HEK293T (cell line): ENCODE measurements at regions not wholly inside any gene's neighbourhood (a gene's known extent, or its start where the extent isn't known, plus 50 kb on each side); places are given as distances from the start of the nearest gene placed in this dataset.

Experiments used
- ARNT ChIP-seq: fragments of 450-650 bp; IDR thresholded peaks from 2 replicates; pipeline ENCODE4 v1.6.1; 2017; ENCODE audit warnings: mild to moderate bottlenecking
- BHLHE40 ChIP-seq: fragments of 450-650 bp; IDR thresholded peaks from 2 replicates; pipeline ENCODE4 v1.6.1; 2016; ENCODE audit warnings: mild to moderate bottlenecking, moderate library complexity, borderline replicate concordance
- ELF4 ChIP-seq: fragments of 450-650 bp; IDR thresholded peaks from 2 replicates; pipeline ENCODE4 v1.6.1; 2017; ENCODE audit warnings: antibody characterized with exemption
- FOXA1 ChIP-seq: fragments of 450-650 bp; IDR thresholded peaks from 2 replicates; pipeline ENCODE4 v1.6.1; 2016; ENCODE audit warnings: mild to moderate bottlenecking
- FOXK2 ChIP-seq: fragments of 450-650 bp; IDR thresholded peaks from 2 replicates; pipeline ENCODE4 v1.6.1; 2016; ENCODE audit warnings: mild to moderate bottlenecking
- FOXM1 ChIP-seq: fragments of 450-650 bp; IDR thresholded peaks from 2 replicates; pipeline ENCODE4 v1.6.1; 2017; ENCODE audit warnings: mild to moderate bottlenecking, borderline replicate concordance
- NFRKB ChIP-seq: fragments of 450-650 bp; IDR thresholded peaks from 2 replicates; pipeline ENCODE4 v1.6.1; 2016; ENCODE audit warnings: mild to moderate bottlenecking, moderate library complexity

DNA sequence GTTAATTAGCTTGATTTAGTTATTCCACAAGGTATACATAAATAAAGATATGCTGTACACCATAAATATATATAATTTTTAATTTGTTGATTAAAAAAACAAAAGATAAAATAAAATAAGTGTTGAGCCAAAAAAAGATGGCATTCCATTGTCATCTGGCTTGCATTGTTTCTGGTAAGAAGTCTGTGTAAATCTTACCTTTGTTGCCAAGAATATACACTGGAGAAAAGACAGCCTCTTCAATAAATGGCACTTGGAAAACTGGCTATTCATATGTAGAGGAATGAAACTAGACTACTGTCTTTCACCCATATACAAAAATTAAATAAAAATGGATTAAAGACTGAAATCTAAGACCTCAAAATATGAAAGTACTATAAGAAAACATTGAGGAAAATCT lies 196.5 kb downstream of the IER5 start:
- TF ChIP-seq FOXK2, result no peak
- no peak for TF ChIP-seq BHLHE40
- TF ChIP-seq FOXA1, result no peak
- TF ChIP-seq ARNT, result no peak
- TF ChIP-seq FOXM1, result no peak
- TF ChIP-seq NFRKB, result no peak
- no peak for TF ChIP-seq ELF4
